ENCODE measurements at regions not wholly inside any gene's neighbourhood (a gene's known extent, or its start where the extent isn't known, plus 50 kb on each side); places are given as distances from the start of the nearest gene placed in this dataset.

DNA sequence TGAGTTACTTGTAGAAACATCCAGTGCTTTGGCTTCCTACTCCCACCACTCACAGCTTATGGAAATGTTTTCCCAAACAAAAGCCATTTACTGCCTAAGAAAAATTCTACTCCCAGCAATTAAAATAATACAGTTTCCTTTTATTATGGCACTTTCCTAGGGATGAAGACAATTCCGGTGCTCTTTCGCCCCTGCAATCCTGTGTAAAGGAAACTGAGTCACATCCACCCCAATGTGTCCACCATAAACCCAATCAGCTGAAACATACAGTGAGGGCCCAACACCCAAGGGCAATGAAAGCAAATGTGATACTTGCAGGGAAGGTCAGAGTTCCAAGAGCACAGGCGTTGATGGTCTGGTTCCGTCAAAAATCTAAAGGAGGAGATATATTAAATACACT, 62.0 kb upstream of the ST3GAL5 start:
- TF ChIP-seq CTCF (IDR thresholded peaks at IDR 0.05; ENCODE audit: insufficient read depth, low read length) = no peak
- no peak for TF ChIP-seq POLR2AphosphoS5 (IDR thresholded peaks at IDR 0.05; ENCODE audit: low read depth)
- TF ChIP-seq, protein P1, sequence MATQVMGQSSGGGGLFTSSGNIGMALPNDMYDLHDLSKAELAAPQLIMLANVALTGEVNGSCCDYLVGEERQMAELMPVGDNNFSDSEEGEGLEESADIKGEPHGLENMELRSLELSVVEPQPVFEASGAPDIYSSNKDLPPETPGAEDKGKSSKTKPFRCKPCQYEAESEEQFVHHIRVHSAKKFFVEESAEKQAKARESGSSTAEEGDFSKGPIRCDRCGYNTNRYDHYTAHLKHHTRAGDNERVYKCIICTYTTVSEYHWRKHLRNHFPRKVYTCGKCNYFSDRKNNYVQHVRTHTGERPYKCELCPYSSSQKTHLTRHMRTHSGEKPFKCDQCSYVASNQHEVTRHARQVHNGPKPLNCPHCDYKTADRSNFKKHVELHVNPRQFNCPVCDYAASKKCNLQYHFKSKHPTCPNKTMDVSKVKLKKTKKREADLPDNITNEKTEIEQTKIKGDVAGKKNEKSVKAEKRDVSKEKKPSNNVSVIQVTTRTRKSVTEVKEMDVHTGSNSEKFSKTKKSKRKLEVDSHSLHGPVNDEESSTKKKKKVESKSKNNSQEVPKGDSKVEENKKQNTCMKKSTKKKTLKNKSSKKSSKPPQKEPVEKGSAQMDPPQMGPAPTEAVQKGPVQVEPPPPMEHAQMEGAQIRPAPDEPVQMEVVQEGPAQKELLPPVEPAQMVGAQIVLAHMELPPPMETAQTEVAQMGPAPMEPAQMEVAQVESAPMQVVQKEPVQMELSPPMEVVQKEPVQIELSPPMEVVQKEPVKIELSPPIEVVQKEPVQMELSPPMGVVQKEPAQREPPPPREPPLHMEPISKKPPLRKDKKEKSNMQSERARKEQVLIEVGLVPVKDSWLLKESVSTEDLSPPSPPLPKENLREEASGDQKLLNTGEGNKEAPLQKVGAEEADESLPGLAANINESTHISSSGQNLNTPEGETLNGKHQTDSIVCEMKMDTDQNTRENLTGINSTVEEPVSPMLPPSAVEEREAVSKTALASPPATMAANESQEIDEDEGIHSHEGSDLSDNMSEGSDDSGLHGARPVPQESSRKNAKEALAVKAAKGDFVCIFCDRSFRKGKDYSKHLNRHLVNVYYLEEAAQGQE (IDR thresholded peaks at IDR 0.05; ENCODE audit: insufficient replicate concordance, low read depth) = no peak
- no peak for TF ChIP-seq GABPA (IDR thresholded peaks at IDR 0.05; ENCODE audit: low read depth)
- TF ChIP-seq SPI1 (IDR thresholded peaks at IDR 0.05; ENCODE audit: borderline replicate concordance, low read depth) = no peak
